Thyroid gland (tissue), 4 donors: ENCODE measurements at regions not wholly inside any gene's neighbourhood (a gene's known extent, or its start where the extent isn't known, plus 50 kb on each side); places are given as distances from the start of the nearest gene placed in this dataset.

Experiments used
- CTCF ChIP-seq, 6 experiments: fragments of 200-600 bp in 3 of 6; fragments of 450-650 bp in 3 of 6; sonication (generic) in 3 of 6; IDR thresholded peaks; one replicate each; pipeline ENCODE4 v1.5.1; 2016 to 2019; ENCODE audit warnings: antibody characterized with exemption in 6 of 6, mild to moderate bottlenecking in 2 of 6, inconsistent platforms in 1 of 6, moderate library complexity in 1 of 6
- POLR2A ChIP-seq, 2 donors: fragments of 450-650 bp; IDR thresholded peaks; one replicate each; pipeline ENCODE4 v1.6.1; 2017; ENCODE audit warnings: antibody characterized with exemption in 2 of 2, mild to moderate bottlenecking in 2 of 2, moderate library complexity in 1 of 2

GRCh38 chr5:68751661-68752060 is 342.2 kb upstream of the SLC30A5 start:
- TF ChIP-seq CTCF (IDR thresholded peaks at IDR 0.05) (no peak), POLR2A (IDR thresholded peaks at IDR 0.05) (no peak)
